Panc1 (cell line): ENCODE measurements at regions not wholly inside any gene's neighbourhood (a gene's known extent, or its start where the extent isn't known, plus 50 kb on each side); places are given as distances from the start of the nearest gene placed in this dataset.

Experiments
- ATAC-seq: fragments of 200-7000 bp; cut with Tn5 transposase; 2 replicates; pipeline ENCODE4 v1.9.1; 2020; ENCODE audit warnings: mild to moderate bottlenecking, moderate library complexity
- BruUV-seq: library from RNA; stranded (reverse); fragments of 400-500 nt; replicated peaks from 2 replicates; lab custom pipeline; 2021; lab: Mats Ljungman, UMichigan
- CTCF ChIA-PET: fragments of 300-600 bp; sonication (Branson Sonifier 250); formaldehyde crosslinking; loops from one replicate; lab custom pipeline; 2022; ENCODE audit warnings: antibody characterized with exemption; lab: Charles Lee
- POLR2A ChIA-PET: fragments of 300-600 bp; sonication (Branson Sonifier 250); formaldehyde crosslinking; loops from one replicate; lab custom pipeline; 2022; ENCODE audit warnings: antibody characterized with exemption; lab: Charles Lee
- DNase-seq: peaks from one replicate; pipeline ENCODE4 v3.0.0-alpha.2; 2010; ENCODE audit warnings: low read depth, low spot score
- H3K27ac ChIP-seq: 2 replicates; pipeline ENCODE4 v1.5.1; 2011; ENCODE audit warnings: mild to moderate bottlenecking, low read length, inconsistent platforms
- H3K27me3 ChIP-seq: fragments of 200-500 bp; sonication (Bioruptor generic); 2 replicates; pipeline ENCODE4 v1.6.0; 2014; ENCODE audit warnings: low read length, inconsistent platforms; ENCODE audit not compliant: control insufficient read depth, insufficient read depth
- H3K36me3 ChIP-seq: fragments of 200-500 bp; sonication (Bioruptor generic); 2 replicates; pipeline ENCODE4 v1.5.1; 2014; ENCODE audit warnings: inconsistent platforms, mild to moderate bottlenecking, low read length, moderate library complexity; ENCODE audit not compliant: control insufficient read depth, insufficient read depth
- H3K4me1 ChIP-seq: 2 replicates; pipeline ENCODE4 v1.5.1; 2011; ENCODE audit warnings: inconsistent platforms, mild to moderate bottlenecking, low read length, moderate library complexity; ENCODE audit not compliant: control insufficient read depth, insufficient read depth
- H3K4me3 ChIP-seq, 2 experiments: 2 replicates each; pipeline ENCODE4 v1.5.1; 2011 to 2012; ENCODE audit warnings: low read depth in 2 of 2, low read length in 2 of 2, mild to moderate bottlenecking in 2 of 2, inconsistent platforms in 1 of 2, moderate library complexity in 1 of 2
- H3K9me3 ChIP-seq: fragments of 200-500 bp; sonication (Bioruptor generic); 2 replicates; pipeline ENCODE4 v1.5.1; 2014; ENCODE audit warnings: low read depth, mild to moderate bottlenecking, inconsistent platforms, low read length, moderate library complexity; ENCODE audit not compliant: control insufficient read depth, insufficient read depth
- CTCF ChIP-seq: fragments of 450-650 bp; IDR thresholded peaks from 2 replicates; pipeline ENCODE4 v1.5.1; 2017; ENCODE audit warnings: mild to moderate bottlenecking
- POLR2AphosphoS5 ChIP-seq: IDR thresholded peaks from 2 replicates; pipeline ENCODE4 v1.6.1; 2012; ENCODE audit warnings: mild to moderate bottlenecking, low read depth, low read length, moderate library complexity
- REST ChIP-seq, 2 experiments: IDR thresholded peaks; 2 replicates each; pipeline ENCODE4 v1.6.1; 2011 to 2012; ENCODE audit warnings: low read depth in 2 of 2, control low read depth in 1 of 2, low read length in 1 of 2, mild to moderate bottlenecking in 1 of 2, moderate library complexity in 1 of 2; ENCODE audit not compliant: insufficient read depth in 1 of 2
- SIN3A ChIP-seq: IDR thresholded peaks from 2 replicates; pipeline ENCODE4 v1.6.1; 2012; ENCODE audit warnings: low read depth, mild to moderate bottlenecking, low read length, moderate library complexity, borderline replicate concordance; ENCODE audit not compliant: insufficient read depth
- TCF7L2 ChIP-seq: IDR thresholded peaks from 2 replicates; pipeline ENCODE4 v1.6.1; 2011; ENCODE audit warnings: mild to moderate bottlenecking, low read depth, low read length, inconsistent platforms
- in situ Hi-C: cut with HindIII; loops from 2 replicates; pipeline ENCODE4 v1.10.0; 2016; ENCODE audit warnings: low sequenced_read_pairs, low pct_unique_long_range_greater_than_20kb
- intact Hi-C: fragments of 100-400 bp; cut with micrococcal nuclease; formaldehyde crosslinking; loops from one replicate; pipeline ENCODE4 v1.10.0; 2022; ENCODE audit not compliant: unreplicated experiment

DNA sequence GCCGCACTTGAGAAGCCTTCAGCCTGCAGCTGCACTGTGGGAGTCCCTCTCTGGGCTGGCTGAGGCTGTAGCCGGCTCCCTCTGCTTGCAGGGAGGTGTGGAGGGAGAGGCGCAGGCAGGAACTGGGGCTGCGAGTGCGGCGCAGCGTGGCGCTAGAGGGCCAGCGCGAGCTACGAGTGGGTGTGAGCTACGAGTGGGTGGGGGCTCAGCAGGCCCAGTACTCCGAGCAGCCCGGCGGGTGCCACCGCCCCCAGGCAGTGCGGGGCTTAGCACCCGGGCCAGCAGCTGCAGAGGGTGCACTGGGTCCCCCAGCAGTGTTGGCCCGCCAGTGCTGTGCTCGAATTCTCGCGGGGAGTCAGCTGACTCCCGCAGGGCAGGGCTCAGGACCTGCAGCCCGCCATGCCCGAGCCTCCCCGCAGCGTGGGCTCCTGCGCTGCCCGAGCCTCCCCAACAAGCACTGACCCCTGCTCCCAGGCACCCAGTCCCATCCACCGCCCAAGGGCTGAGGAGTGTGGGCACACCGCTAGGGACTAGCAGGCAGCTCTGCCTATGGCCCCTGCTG lies 1620.1 kb downstream of the BRINP3 start:
- TF ChIP-seq SIN3A (no peak), CTCF (no peak), TCF7L2 (no peak), POLR2AphosphoS5 (no peak), REST (IDR thresholded peaks at IDR 0.05; ENCODE audit: insufficient read depth in 1 of 2, low read depth in 2 of 2, low read length in 1 of 2) (no peak)
- no peak for ATAC-seq
- Histone ChIP-seq H3K9me3 (peaks cover 4% of the 10 kb centered on the region; the same call in 1 of the 2 replicates), H3K36me3 (no peaks in the 10 kb centered on the region), H3K4me3 (no peak overlapping the region), H3K27me3 (no peaks in the 10 kb centered on the region), H3K4me1 (no peaks in the 10 kb centered on the region), H3K27ac (no peak overlapping the region)
- ChIA-PET CTCF (no interaction called here), POLR2A (no interaction called here)
- DNase-seq, result no peak
- in situ Hi-C loops (no loop called here), intact Hi-C loops (no loop called here)
- no TSS peak for BruUV-seq

DNA sequence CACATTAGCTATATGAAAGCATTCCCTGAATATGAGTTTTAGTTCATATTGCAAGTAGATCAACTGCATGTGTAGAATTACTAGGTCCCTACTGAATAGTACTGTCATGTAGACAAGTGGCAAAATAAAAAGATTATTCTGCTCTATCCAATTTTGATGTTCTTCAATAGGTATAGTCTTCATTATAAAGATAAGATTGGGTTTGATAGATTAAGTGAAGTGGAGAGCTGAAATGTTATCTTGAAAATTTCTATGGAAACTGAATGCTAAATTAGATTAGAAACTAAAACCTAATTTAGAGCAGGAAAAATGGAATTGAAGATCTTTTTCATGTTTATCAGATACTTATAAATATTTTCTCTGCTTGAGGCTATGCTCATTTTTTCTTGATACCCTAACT lies 1610.0 kb downstream of the BRINP3 start:
- in situ Hi-C loops, result no loop called here
- CTCF ChIA-PET, result no interaction called here
- POLR2A ChIA-PET, result no interaction called here

More for the DNA sequence above, 1610.0 kb downstream of the BRINP3 start:
- Histone ChIP-seq H3K36me3 (no peaks in the 10 kb centered on the region), H3K27me3 (no peaks in the 10 kb centered on the region), H3K4me1 (no peaks in the 10 kb centered on the region), H3K9me3 (no peaks in the 10 kb centered on the region), H3K4me3 (no peak overlapping the region), H3K27ac (no peak overlapping the region)
- ATAC-seq (no peak), DNase-seq (no peak)
- TF ChIP-seq TCF7L2 (no peak), CTCF (no peak), POLR2AphosphoS5 (no peak), SIN3A (no peak)
- BruUV-seq, result no TSS peak
- intact Hi-C loops, result no loop called here
